Neural cell (in vitro differentiated cells): ENCODE measurements at regions not wholly inside any gene's neighbourhood (a gene's known extent, or its start where the extent isn't known, plus 50 kb on each side); places are given as distances from the start of the nearest gene placed in this dataset.

ENCODE experiments used
- H2AFZ ChIP-seq: fragments of 200-600, 300-800 bp; sonication (generic), shearing (Covaris generic); 2 replicates; pipeline ENCODE4 v1.6.0; 2014; ENCODE audit warnings: low read depth, mild to moderate bottlenecking, antibody characterized with exemption, low read length, moderate library complexity
- H3F3A ChIP-seq: fragments of 200-600 bp; shearing (Covaris generic); 2 replicates; pipeline ENCODE4 v1.6.1; 2016; ENCODE audit warnings: mild to moderate bottlenecking, moderate library complexity, mixed read lengths, antibody characterized with exemption, low read length; ENCODE audit not compliant: insufficient read depth, poor library complexity, severe bottlenecking
- H3K27ac ChIP-seq: fragments of 200-600, 300-800 bp; sonication (generic), shearing (Covaris generic); 2 replicates; pipeline ENCODE4 v1.5.1; 2014; ENCODE audit warnings: mild to moderate bottlenecking, low read length, moderate library complexity
- H3K27me3 ChIP-seq: fragments of 300-800, 200-600 bp; sonication (generic), shearing (Covaris generic); 2 replicates; pipeline ENCODE4 v1.6.0; 2014; ENCODE audit warnings: mild to moderate bottlenecking, low read depth, low read length, moderate library complexity; ENCODE audit not compliant: insufficient read depth
- H3K36me3 ChIP-seq: fragments of 300-800, 200-600 bp; sonication (generic), shearing (Covaris generic); 2 replicates; pipeline ENCODE4 v1.5.1; 2014; ENCODE audit warnings: mild to moderate bottlenecking, antibody characterized with exemption, low read length, moderate library complexity; ENCODE audit not compliant: insufficient read depth
- H3K4me2 ChIP-seq: fragments of 300-800, 200-600 bp; sonication (generic), shearing (Covaris generic); 2 replicates; pipeline ENCODE4 v1.6.0; 2014; ENCODE audit warnings: mild to moderate bottlenecking, low read length
- H3K4me3 ChIP-seq: fragments of 300-800, 200-600 bp; sonication (generic), shearing (Covaris generic); 2 replicates; pipeline ENCODE4 v1.5.1; 2014; ENCODE audit warnings: mild to moderate bottlenecking, low read length, moderate library complexity
- H3K79me2 ChIP-seq: fragments of 200-600 bp; shearing (Covaris generic); replicated peaks from 2 replicates; pipeline ENCODE4 v1.6.0; 2014; ENCODE audit warnings: mild to moderate bottlenecking, low read length, moderate library complexity; ENCODE audit not compliant: insufficient read depth
- H3K9ac ChIP-seq: fragments of 300-800, 200-600 bp; sonication (generic), shearing (Covaris generic); 2 replicates; pipeline ENCODE4 v1.6.1; 2016; ENCODE audit warnings: mild to moderate bottlenecking, low read length, mixed read lengths
- H3K9me2 ChIP-seq: fragments of 200-600 bp; shearing (Covaris generic); 2 replicates; pipeline ENCODE4 v1.6.1; 2016; ENCODE audit warnings: mild to moderate bottlenecking, low read length, mixed read lengths; ENCODE audit not compliant: insufficient read depth
- H3K9me3 ChIP-seq: fragments of 200-600, 300-800 bp; sonication (generic), shearing (Covaris generic); 2 replicates; pipeline ENCODE4 v1.6.1; 2016; ENCODE audit warnings: mild to moderate bottlenecking, mixed run types, low read length, moderate library complexity, mixed read lengths
- H4K20me1 ChIP-seq: fragments of 200-600 bp; shearing (Covaris generic); 2 replicates; pipeline ENCODE4 v1.6.1; 2016; ENCODE audit warnings: mild to moderate bottlenecking, mixed run types; ENCODE audit not compliant: insufficient read depth
- CTCF ChIP-seq: fragments of 450-650 bp; IDR thresholded peaks from 2 replicates; pipeline ENCODE4 v1.5.1; 2014; ENCODE audit warnings: antibody characterized with exemption, mild to moderate bottlenecking, moderate library complexity; ENCODE audit not compliant: poor library complexity, severe bottlenecking
- EP300 ChIP-seq: fragments of 450-650 bp; conservative IDR thresholded peaks from 2 replicates; pipeline ENCODE4 v1.6.1; 2014; ENCODE audit warnings: antibody characterized with exemption, mild to moderate bottlenecking, moderate library complexity; ENCODE audit not compliant: poor library complexity, severe bottlenecking
- EZH2 ChIP-seq: fragments of 200-600, 300-800 bp; shearing (Covaris generic), sonication (generic); IDR thresholded peaks from 2 replicates; pipeline ENCODE4 v1.6.1; 2014; ENCODE audit warnings: antibody characterized with exemption, low read length, borderline replicate concordance, mild to moderate bottlenecking; ENCODE audit not compliant: insufficient read depth, poor library complexity, severe bottlenecking
- MXI1 ChIP-seq: fragments of 450-650 bp; conservative IDR thresholded peaks from 2 replicates; pipeline ENCODE4 v1.6.1; 2014; ENCODE audit warnings: antibody characterized with exemption, mild to moderate bottlenecking; ENCODE audit not compliant: poor library complexity, severe bottlenecking
- POLR2AphosphoS5 ChIP-seq: IDR thresholded peaks from 2 replicates; pipeline ENCODE4 v1.6.1; 2012
- RAD21 ChIP-seq: fragments of 450-650 bp; conservative IDR thresholded peaks from 2 replicates; pipeline ENCODE4 v1.6.1; 2014; ENCODE audit warnings: antibody characterized with exemption, mild to moderate bottlenecking, moderate library complexity
- SMC3 ChIP-seq: fragments of 450-650 bp; conservative IDR thresholded peaks from 2 replicates; pipeline ENCODE4 v1.6.1; 2014; ENCODE audit warnings: antibody characterized with exemption, mild to moderate bottlenecking, moderate library complexity; ENCODE audit not compliant: poor library complexity
- TAF1 ChIP-seq: IDR thresholded peaks from 2 replicates; pipeline ENCODE4 v1.6.1; 2012; ENCODE audit warnings: low read depth
- TF ChIP-seq, protein P1 (sequence below): IDR thresholded peaks from 2 replicates; pipeline ENCODE4 v1.6.1; 2012; ENCODE audit warnings: borderline replicate concordance

DNA sequence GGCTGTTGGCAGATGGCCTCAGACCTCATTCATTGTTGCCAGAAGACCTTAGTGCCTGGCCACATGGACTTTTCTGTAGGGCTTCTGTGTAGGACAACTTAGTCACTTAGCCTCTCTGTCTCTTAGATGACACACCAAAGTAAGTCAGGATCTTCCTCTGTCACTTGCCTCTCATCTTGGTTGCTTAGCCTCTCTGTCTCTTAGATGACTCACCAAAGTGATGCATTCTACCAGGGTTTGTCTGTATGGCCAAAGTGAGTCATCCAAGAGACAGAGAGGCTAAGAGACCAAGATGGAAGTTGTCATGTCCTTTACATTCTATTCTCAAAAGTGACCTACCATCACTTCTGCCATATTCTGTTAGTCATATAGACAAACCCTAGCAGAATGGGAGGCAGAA is 255.9 kb upstream of the DEFB112 start:
- Histone ChIP-seq H3K4me3 (no peak overlapping the region), H4K20me1 (no peaks in the 10 kb centered on the region), H3K4me2 (no peak overlapping the region), H3K36me3 (no peaks in the 10 kb centered on the region), H3K9me3 (no peaks in the 10 kb centered on the region), H3F3A (no peaks in the 10 kb centered on the region), H3K27me3 (no peaks in the 10 kb centered on the region), H3K79me2 (no peaks in the 10 kb centered on the region), H3K27ac (no peak overlapping the region), H3K9ac (no peak overlapping the region), H2AFZ (no peak overlapping the region), H3K9me2 (no peaks in the 10 kb centered on the region)
- TF ChIP-seq, protein P1, sequence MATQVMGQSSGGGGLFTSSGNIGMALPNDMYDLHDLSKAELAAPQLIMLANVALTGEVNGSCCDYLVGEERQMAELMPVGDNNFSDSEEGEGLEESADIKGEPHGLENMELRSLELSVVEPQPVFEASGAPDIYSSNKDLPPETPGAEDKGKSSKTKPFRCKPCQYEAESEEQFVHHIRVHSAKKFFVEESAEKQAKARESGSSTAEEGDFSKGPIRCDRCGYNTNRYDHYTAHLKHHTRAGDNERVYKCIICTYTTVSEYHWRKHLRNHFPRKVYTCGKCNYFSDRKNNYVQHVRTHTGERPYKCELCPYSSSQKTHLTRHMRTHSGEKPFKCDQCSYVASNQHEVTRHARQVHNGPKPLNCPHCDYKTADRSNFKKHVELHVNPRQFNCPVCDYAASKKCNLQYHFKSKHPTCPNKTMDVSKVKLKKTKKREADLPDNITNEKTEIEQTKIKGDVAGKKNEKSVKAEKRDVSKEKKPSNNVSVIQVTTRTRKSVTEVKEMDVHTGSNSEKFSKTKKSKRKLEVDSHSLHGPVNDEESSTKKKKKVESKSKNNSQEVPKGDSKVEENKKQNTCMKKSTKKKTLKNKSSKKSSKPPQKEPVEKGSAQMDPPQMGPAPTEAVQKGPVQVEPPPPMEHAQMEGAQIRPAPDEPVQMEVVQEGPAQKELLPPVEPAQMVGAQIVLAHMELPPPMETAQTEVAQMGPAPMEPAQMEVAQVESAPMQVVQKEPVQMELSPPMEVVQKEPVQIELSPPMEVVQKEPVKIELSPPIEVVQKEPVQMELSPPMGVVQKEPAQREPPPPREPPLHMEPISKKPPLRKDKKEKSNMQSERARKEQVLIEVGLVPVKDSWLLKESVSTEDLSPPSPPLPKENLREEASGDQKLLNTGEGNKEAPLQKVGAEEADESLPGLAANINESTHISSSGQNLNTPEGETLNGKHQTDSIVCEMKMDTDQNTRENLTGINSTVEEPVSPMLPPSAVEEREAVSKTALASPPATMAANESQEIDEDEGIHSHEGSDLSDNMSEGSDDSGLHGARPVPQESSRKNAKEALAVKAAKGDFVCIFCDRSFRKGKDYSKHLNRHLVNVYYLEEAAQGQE = no peak
- TF ChIP-seq EP300 (no peak), TAF1 (no peak), SMC3 (no peak), CTCF (no peak), RAD21 (no peak), POLR2AphosphoS5 (no peak), MXI1 (no peak), EZH2 (no peak)

- H3K36me3 ChIP-seq = no peaks in the 10 kb centered on the region
- H3K79me2 ChIP-seq = no peaks in the 10 kb centered on the region
- H3K9me3 ChIP-seq = no peaks in the 10 kb centered on the region
- no peak overlapping the region for H3K9ac ChIP-seq
- H3K9me2 ChIP-seq = no peaks in the 10 kb centered on the region
- H3K4me3 ChIP-seq = no peak overlapping the region
- TF ChIP-seq POLR2AphosphoS5 (no peak), RAD21 (no peak)
- H3K27ac ChIP-seq = no peak overlapping the region
- no peaks in the 10 kb centered on the region for H3K27me3 ChIP-seq
- H4K20me1 ChIP-seq = no peaks in the 10 kb centered on the region
- no peak overlapping the region for H3K4me2 ChIP-seq
- H2AFZ ChIP-seq = no peak overlapping the region
- H3F3A ChIP-seq = no peaks in the 10 kb centered on the region
Observed at GRCh38 chr6:50318536-50318935, 268.8 kb upstream of the DEFB112 start.

GRCh38 chr6:50330347-50330746 is 280.6 kb upstream of the DEFB112 start:
- Histone ChIP-seq H3K27me3 (no peaks in the 10 kb centered on the region), H3K4me2 (no peak overlapping the region), H2AFZ (no peak overlapping the region), H3K9me3 (no peaks in the 10 kb centered on the region), H3K27ac (no peak overlapping the region), H3K4me3 (no peak overlapping the region), H3K79me2 (no peaks in the 10 kb centered on the region), H3K36me3 (no peaks in the 10 kb centered on the region), H3F3A (no peaks in the 10 kb centered on the region), H3K9ac (no peak overlapping the region), H4K20me1 (no peaks in the 10 kb centered on the region), H3K9me2 (no peaks in the 10 kb centered on the region)
- TF ChIP-seq RAD21 = no peak
- TF ChIP-seq SMC3 = no peak
